HepG2 (cell line): ENCODE measurements at regions not wholly inside any gene's neighbourhood (a gene's known extent, or its start where the extent isn't known, plus 50 kb on each side); places are given as distances from the start of the nearest gene placed in this dataset.

Experiments used
- ATAC-seq: fragments of 200-7000 bp; cut with Tn5 transposase; 3 replicates; pipeline ENCODE4 v1.9.1; 2020; ENCODE audit warnings: mild to moderate bottlenecking, moderate library complexity
- BruUV-seq: library from RNA; stranded (reverse); fragments of 400-500 nt; replicated peaks from 2 replicates; lab custom pipeline; 2021; lab: Mats Ljungman, UMichigan
- CTCF ChIA-PET: fragments of 300-600 bp; formaldehyde crosslinking; extraction: SDS; loops from one replicate; lab custom pipeline; 2021; ENCODE audit warnings: low total read pairs, inconsistent platforms, low intra/inter-chr PET ratio; lab: Yijun Ruan, JAX
- POLR2A ChIA-PET: fragments of 350-600 bp; sonication (Branson Sonifier 250); formaldehyde crosslinking; loops from one replicate; lab custom pipeline; 2020; ENCODE audit warnings: antibody characterized with exemption, inconsistent platforms; lab: Yijun Ruan, JAX
- DNase-seq: peaks from one replicate; pipeline ENCODE4 v3.0.0-alpha.2; 2015; ENCODE audit warnings: low spot score
- FAIRE-seq: peaks from 3 replicates; lab custom pipeline; 2011; peaks lifted over from hg19 to GRCh38; lab: Jason Lieb, UNC
- H2AFZ ChIP-seq: one replicate; pipeline ENCODE4 v1.6.1; 2011; ENCODE audit warnings: low read length, inconsistent platforms
- H3K27ac ChIP-seq: fragments of 300-600 bp; 3 replicates; pipeline ENCODE4 v1.8.0; 2011; ENCODE audit warnings: mixed run types, mild to moderate bottlenecking, mixed read lengths, low read length, inconsistent platforms; ENCODE audit not compliant: insufficient read depth; ENCODE audit errors: extremely low read length
- H3K27me3 ChIP-seq, 2 experiments: fragments of 200-600 bp in 1 of 2; 2 replicates in 1 of 2; 3 replicates in 1 of 2; pipeline versions ENCODE4 v1.6.0 to v1.8.0; 2011; ENCODE audit warnings: low read length in 2 of 2, mild to moderate bottlenecking in 2 of 2, moderate library complexity in 2 of 2, inconsistent platforms in 1 of 2; ENCODE audit not compliant: insufficient read depth in 2 of 2, control insufficient read depth in 1 of 2
- H3K36me3 ChIP-seq, 2 experiments: fragments of 200-600 bp in 1 of 2; replicated peaks in 1 of 2; 2 replicates in 1 of 2; 3 replicates in 1 of 2; pipeline versions ENCODE4 v1.5.1 to v1.8.0; 2011; ENCODE audit warnings: low read length in 2 of 2, inconsistent platforms in 1 of 2; ENCODE audit not compliant: insufficient read depth in 2 of 2, control insufficient read depth in 1 of 2
- H3K4me1 ChIP-seq: 2 replicates; pipeline ENCODE4 v1.5.1; 2012; ENCODE audit warnings: low read length, inconsistent platforms; ENCODE audit not compliant: insufficient read depth
- H3K4me2 ChIP-seq: 2 replicates; pipeline ENCODE4 v1.6.0; 2011; ENCODE audit warnings: low read depth, low read length, inconsistent platforms
- H3K4me3 ChIP-seq, 3 experiments: fragments of 200-600 bp in 1 of 3; sonication (generic), shearing (Covaris generic) in 1 of 3; replicated peaks in 1 of 3; 2 replicates each; pipeline ENCODE4 v1.5.1; 2011 to 2016; ENCODE audit warnings: low read length in 3 of 3, inconsistent platforms in 2 of 3, low read depth in 2 of 3, mild to moderate bottlenecking in 2 of 3, control low read depth in 1 of 3, mixed read lengths in 1 of 3; ENCODE audit not compliant: insufficient read depth in 1 of 3
- H3K79me2 ChIP-seq: one replicate; pipeline ENCODE4 v1.6.1; 2011; ENCODE audit warnings: low read length, inconsistent platforms; ENCODE audit not compliant: insufficient read depth
- H3K9ac ChIP-seq: 2 replicates; pipeline ENCODE4 v1.6.0; 2011; ENCODE audit warnings: mild to moderate bottlenecking, low read depth, low read length, inconsistent platforms; ENCODE audit not compliant: insufficient read depth
- H3K9me3 ChIP-seq: 2 replicates; pipeline ENCODE4 v1.5.1; 2012; ENCODE audit warnings: mild to moderate bottlenecking, low read length
- H4K20me1 ChIP-seq: 2 replicates; pipeline ENCODE4 v1.6.0; 2011; ENCODE audit warnings: inconsistent platforms, mild to moderate bottlenecking, low read length, moderate library complexity; ENCODE audit not compliant: insufficient read depth
- KMT2A ChIP-seq: sonication (generic); formaldehyde crosslinking; IDR thresholded peaks from 2 replicates; pipeline ENCODE4 v1.4.0; 2020; ENCODE audit warnings: missing genetic modification reagents
- ZFY ChIP-seq: sonication (generic); formaldehyde crosslinking; IDR thresholded peaks from 2 replicates; pipeline ENCODE4 v1.4.0; 2020; ENCODE audit warnings: missing genetic modification reagents
- ZNF292 ChIP-seq: sonication (generic); formaldehyde crosslinking; IDR thresholded peaks from 2 replicates; pipeline ENCODE4 v1.8.1; 2022; ENCODE audit warnings: mild to moderate bottlenecking, low read depth, missing genetic modification reagents, borderline replicate concordance
- ZNF446 ChIP-seq: sonication (generic); formaldehyde crosslinking; IDR thresholded peaks from 2 replicates; pipeline ENCODE4 v1.5.0; 2020; ENCODE audit warnings: mild to moderate bottlenecking, missing genetic modification reagents
- ZNF883 ChIP-seq: sonication (generic); formaldehyde crosslinking; IDR thresholded peaks from 2 replicates; pipeline ENCODE4 v1.5.1; 2020; ENCODE audit warnings: mild to moderate bottlenecking, missing genetic modification reagents; ENCODE audit errors: not compliant biosample characterization
- ZNF891 ChIP-seq: sonication (generic); formaldehyde crosslinking; IDR thresholded peaks from 2 replicates; pipeline ENCODE4 v1.5.0; 2020; ENCODE audit warnings: mild to moderate bottlenecking, missing genetic modification reagents
- WGBS: methylation state at CpG from one replicate; pipeline ENCODE4 v1.1.6; 2017; ENCODE audit warnings: low lambda C conversion rate; 5-methylcytosine and 5-hydroxymethylcytosine counted together
- in situ Hi-C: cut with HindIII; loops from 2 replicates; pipeline ENCODE4 v1.10.0; 2017; ENCODE audit warnings: low pct_unique_long_range_greater_than_20kb; ENCODE audit not compliant: extremely low pct_ligation_motif_present
- intact Hi-C: fragments of 100-400 bp; cut with micrococcal nuclease; formaldehyde crosslinking; loops from one replicate; pipeline ENCODE4 v1.10.0; 2022; ENCODE audit not compliant: unreplicated experiment
- TF ChIP-seq, protein P1 (sequence below), 2 experiments: fragments of 450-650 bp in 1 of 2; sonication (generic) in 1 of 2; formaldehyde crosslinking in 1 of 2; IDR thresholded peaks; 2 replicates each; pipeline versions ENCODE4 v1.6.1 to v1.8.0; 2016 to 2022; ENCODE audit warnings: antibody characterized with exemption in 1 of 2, mild to moderate bottlenecking in 1 of 2, missing genetic modification reagents in 1 of 2
- TF ChIP-seq, protein P2 (sequence below): IDR thresholded peaks from 2 replicates; pipeline ENCODE4 v1.6.1; 2016; ENCODE audit warnings: low read depth, control low read depth

DNA sequence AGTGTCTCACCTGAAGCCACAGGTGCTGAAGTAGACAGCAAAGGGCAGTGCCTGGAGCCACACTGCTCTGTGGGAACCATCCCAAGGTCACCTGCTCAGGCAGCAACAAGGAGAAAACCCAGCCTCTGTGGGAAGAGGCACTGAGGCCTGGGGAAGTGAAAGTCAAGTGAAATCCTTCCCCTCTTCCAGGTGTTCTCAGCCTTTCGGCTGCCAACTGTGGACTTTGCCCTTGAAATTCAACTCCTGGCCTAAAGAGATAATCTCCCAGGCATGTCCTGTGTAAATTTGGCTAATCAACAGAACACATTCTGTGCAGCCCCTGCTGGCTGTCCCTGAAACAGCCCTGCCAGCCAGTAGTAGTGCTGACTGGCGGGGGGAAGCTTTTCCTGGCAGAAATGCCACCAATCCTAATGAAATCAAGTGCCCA is 112.1 kb downstream of the RPL27A start:
- Histone ChIP-seq H3K9me3 (no peaks in the 10 kb centered on the region), H3K27ac (peak overlapping the region; percentile 75), H3K4me3 (peak overlapping the region; percentile 49 to 73 (median 62)), H2AFZ (no peak overlapping the region), H3K27me3 (no peaks in the 10 kb centered on the region), H3K79me2 (peaks cover 7% of the 10 kb centered on the region), H3K4me2 (peak overlapping the region; percentile 89), H4K20me1 (no peaks in the 10 kb centered on the region), H3K9ac (peak overlapping the region; percentile 71), H3K36me3 (no peaks in the 10 kb centered on the region), H3K4me1 (peaks cover 50% of the 10 kb centered on the region)
- no TSS peak for BruUV-seq
- intact Hi-C loops (loop anchor here (1.0 to 2.0 kb wide), 2 partner anchors 96 to 106 kb away; no protein-coding TSS in a partner anchor), in situ Hi-C loops (no loop called here)
- CTCF ChIA-PET: interaction anchor here (0.9 to 1.2 kb wide), 2 partner anchors 16 to 106 kb away, joined by 3 read pairs; a partner anchor contains a TSS
- peak; percentile 98 for FAIRE-seq
- no CpG with 5 or more reads among the region's 2 CpGs for WGBS
- POLR2A ChIA-PET: interaction anchor here (0.9 to 2.0 kb wide), 8 partner anchors 12 to 170 kb away, joined by 3 to 12 read pairs (median 4); partner anchors contain the start of genes RPL27A and TRIM66
- DNase-seq: peak; percentile 93
- ATAC-seq: peak; percentile 99
- TF ChIP-seq, protein P1, sequence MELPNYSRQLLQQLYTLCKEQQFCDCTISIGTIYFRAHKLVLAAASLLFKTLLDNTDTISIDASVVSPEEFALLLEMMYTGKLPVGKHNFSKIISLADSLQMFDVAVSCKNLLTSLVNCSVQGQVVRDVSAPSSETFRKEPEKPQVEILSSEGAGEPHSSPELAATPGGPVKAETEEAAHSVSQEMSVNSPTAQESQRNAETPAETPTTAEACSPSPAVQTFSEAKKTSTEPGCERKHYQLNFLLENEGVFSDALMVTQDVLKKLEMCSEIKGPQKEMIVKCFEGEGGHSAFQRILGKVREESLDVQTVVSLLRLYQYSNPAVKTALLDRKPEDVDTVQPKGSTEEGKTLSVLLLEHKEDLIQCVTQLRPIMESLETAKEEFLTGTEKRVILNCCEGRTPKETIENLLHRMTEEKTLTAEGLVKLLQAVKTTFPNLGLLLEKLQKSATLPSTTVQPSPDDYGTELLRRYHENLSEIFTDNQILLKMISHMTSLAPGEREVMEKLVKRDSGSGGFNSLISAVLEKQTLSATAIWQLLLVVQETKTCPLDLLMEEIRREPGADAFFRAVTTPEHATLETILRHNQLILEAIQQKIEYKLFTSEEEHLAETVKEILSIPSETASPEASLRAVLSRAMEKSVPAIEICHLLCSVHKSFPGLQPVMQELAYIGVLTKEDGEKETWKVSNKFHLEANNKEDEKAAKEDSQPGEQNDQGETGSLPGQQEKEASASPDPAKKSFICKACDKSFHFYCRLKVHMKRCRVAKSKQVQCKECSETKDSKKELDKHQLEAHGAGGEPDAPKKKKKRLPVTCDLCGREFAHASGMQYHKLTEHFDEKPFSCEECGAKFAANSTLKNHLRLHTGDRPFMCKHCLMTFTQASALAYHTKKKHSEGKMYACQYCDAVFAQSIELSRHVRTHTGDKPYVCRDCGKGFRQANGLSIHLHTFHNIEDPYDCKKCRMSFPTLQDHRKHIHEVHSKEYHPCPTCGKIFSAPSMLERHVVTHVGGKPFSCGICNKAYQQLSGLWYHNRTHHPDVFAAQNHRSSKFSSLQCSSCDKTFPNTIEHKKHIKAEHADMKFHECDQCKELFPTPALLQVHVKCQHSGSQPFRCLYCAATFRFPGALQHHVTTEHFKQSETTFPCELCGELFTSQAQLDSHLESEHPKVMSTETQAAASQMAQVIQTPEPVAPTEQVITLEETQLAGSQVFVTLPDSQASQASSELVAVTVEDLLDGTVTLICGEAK (IDR thresholded peaks at IDR 0.05): no peak
- TF ChIP-seq, protein P1 (CRISPR knock-in tag; IDR thresholded peaks at IDR 0.05): peak; percentile 54; the same call in 1 of the 2 replicates
- peak; percentile 75; the same call in 1 of the 2 replicates for TF ChIP-seq ZNF292 (CRISPR knock-in tag)
- peak; percentile 74 for TF ChIP-seq ZFY
- peak; percentile 65; the same call in 1 of the 2 replicates for TF ChIP-seq ZNF891
- TF ChIP-seq ZNF446 (CRISPR knock-in tag): peak; percentile 29; the same call in 1 of the 2 replicates
- peak; percentile 83 for TF ChIP-seq ZNF883 (CRISPR knock-in tag)
- 0 out of 2 replicates have a peak, but pooled peaks have one; percentile 33 for TF ChIP-seq KMT2A (CRISPR knock-in tag)
- TF ChIP-seq, protein P2, sequence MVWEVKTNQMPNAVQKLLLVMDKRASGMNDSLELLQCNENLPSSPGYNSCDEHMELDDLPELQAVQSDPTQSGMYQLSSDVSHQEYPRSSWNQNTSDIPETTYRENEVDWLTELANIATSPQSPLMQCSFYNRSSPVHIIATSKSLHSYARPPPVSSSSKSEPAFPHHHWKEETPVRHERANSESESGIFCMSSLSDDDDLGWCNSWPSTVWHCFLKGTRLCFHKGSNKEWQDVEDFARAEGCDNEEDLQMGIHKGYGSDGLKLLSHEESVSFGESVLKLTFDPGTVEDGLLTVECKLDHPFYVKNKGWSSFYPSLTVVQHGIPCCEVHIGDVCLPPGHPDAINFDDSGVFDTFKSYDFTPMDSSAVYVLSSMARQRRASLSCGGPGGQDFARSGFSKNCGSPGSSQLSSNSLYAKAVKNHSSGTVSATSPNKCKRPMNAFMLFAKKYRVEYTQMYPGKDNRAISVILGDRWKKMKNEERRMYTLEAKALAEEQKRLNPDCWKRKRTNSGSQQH (CRISPR knock-in tag): no peak
